ENCODE measurements at regions not wholly inside any gene's neighbourhood (a gene's known extent, or its start where the extent isn't known, plus 50 kb on each side); places are given as distances from the start of the nearest gene placed in this dataset.

- TF ChIP-seq TAF1 (IDR thresholded peaks at IDR 0.05; ENCODE audit: borderline replicate concordance, low read depth, low read length), result no peak
- TF ChIP-seq POLR2A (IDR thresholded peaks at IDR 0.05; ENCODE audit: low read depth, low read length), result no peak
Measured at GRCh38 chr20:48301189-48301588, 515.9 kb upstream of the SULF2 start.
